ENCODE measurements at regions not wholly inside any gene's neighbourhood (a gene's known extent, or its start where the extent isn't known, plus 50 kb on each side); places are given as distances from the start of the nearest gene placed in this dataset.

DNA sequence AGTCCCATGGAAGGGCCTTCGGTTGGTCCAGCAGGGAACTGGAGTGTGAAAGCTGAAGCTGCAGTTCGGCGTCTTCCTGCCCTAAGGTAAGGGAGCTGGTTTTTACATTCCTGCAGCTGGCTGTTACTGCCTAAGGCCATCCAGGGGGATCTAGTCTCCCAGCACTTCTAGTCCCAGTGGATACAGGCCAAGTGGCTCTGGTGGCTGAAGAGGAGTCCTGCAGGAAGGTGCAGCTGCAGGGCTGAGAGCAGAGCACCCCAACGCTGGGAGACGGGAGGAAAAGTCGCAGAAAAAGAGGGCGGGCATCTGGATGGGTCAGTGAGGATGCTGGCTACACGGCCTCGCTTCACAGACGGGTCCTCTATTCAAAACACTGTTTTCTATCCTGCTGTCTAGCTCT lies 225.0 kb upstream of the HS6ST1 start:
- DNase-seq, result no peak

DNA sequence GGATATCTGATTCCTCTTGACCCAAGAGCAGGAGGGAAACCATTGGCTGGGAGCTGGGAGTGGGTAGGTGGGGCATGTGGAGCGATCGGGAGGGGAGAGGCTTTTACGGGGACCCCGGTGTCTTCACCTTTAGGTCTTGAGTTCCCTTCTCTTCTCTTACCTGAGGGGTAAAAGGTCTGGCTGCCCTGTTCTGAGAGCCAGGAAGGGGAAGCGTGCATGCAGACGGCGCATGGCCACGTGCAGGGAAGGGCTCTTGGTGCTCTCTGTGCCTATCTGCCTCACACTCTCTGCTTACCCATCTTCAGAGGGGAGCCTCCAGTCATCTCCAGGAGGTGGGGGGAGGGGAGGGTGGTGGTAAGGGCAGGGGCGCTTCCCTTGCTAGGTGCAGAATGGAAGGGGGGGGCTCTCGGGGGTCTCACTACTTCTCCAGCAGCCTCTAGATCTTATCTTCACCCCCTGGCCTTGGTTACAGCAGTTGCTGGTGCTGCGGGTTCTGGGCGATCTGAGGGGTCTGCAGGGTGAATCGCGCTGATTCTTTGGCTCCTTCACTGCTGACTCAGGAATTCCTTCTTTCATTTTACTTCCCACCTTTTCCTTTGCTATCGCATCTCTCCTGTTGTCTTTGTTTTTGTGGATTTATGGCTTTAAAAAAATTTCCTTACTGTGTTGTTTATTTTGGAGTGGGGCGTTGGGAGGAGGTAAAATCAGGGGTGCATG lies 225.8 kb upstream of the HS6ST1 start:
- DNase-seq, result no peak

DNA sequence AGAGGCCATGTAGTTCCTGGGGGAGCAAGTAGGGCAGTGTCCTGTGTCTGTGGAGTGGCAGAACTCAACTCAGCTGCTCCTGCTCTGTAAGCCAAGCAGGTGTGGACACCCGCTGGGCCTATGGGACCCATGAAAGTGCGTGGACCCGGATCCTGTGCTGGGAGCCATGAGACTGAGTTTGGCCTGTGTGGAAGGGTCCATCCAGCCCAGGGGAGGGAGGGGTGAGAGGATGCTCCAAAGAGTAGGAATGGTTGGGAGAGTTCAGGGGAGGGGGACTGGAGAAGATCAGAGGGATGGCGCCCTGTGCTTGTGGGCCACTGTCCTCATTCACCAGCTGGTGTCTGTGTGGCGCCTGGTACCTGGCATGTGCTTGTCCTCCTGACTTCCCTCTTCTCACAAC lies 226.4 kb upstream of the HS6ST1 start:
- no peak for DNase-seq

DNA sequence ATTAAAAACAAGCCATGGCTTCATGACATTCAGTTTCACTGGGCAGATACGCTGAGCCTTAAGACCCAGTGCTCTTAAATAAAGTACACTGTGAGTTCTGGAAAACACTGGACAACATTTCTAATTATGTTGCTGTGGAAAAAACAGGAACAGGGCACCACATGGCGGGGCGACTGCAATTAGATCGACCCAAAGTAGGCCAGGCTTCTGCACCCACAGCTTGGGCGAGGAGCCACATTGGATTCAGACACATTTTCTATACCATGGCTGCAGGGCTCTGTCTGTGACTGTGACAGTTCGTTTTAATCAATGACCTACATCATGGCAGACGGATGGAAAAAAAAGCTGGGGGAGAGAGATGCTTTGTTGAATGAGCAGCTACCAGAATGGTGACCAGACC lies 227.2 kb upstream of the HS6ST1 start:
- no peak for DNase-seq

DNA sequence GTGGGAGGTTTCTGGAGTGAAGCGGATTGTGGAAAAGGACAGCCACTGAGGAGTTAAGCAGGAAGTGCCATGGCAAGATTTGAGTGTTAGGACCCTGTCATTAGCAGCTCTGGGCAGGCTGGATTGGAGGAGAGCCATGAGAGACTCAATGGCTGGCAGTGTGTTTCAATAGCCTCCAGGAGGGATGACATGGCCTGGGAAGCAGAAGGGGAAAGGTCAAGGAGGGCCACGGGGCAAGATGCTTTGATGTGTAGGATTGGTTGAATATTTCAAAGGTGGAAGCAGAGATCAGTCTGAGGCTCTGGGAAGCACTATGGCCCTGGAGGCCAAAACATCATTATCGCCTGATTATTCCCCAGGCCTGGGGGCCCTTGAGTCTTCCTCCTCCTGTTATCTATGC lies 229.0 kb upstream of the HS6ST1 start:
- no peak for DNase-seq

DNA sequence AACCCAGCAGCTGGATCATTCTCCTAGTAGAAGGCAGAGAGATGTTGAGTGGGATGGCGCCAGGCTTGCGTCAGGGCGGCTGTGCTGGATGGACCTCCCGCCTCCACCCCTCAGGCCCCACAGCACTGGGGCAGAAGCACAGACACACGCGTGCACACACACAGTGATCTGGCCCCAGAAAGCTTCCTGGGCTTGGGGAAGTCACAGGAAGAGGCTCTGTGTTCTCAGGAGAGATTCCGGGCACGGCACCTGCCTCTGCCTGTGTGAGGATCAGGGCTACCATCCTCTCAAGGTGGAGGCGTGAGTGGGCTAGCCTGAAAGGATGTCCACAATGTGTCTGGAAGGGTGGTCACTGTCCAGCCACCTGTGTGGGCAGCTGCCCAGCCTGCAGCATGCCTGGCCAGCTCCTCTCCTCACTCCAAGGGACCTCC lies 229.8 kb upstream of the HS6ST1 start:
- no peak for DNase-seq

DNA sequence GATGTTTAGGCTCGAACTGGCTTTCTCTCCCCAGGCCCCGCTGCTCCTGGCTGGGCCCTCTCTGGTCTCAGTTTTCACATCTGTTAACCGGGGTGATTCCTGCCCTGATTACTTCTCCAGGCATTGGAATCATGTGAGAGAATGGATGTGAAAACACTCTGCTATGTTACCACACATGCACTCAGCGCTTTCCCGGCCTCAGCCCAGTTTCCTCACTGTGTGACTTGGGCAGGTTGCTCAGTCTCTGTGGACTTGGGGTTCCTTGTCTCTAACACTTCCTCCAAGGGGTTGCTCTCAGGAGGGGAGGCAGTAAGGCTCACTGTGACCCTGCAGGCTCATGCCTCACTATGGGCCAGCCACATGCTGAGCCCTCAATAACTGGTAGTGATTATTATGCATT lies 230.4 kb upstream of the HS6ST1 start:
- no peak for DNase-seq

DNA sequence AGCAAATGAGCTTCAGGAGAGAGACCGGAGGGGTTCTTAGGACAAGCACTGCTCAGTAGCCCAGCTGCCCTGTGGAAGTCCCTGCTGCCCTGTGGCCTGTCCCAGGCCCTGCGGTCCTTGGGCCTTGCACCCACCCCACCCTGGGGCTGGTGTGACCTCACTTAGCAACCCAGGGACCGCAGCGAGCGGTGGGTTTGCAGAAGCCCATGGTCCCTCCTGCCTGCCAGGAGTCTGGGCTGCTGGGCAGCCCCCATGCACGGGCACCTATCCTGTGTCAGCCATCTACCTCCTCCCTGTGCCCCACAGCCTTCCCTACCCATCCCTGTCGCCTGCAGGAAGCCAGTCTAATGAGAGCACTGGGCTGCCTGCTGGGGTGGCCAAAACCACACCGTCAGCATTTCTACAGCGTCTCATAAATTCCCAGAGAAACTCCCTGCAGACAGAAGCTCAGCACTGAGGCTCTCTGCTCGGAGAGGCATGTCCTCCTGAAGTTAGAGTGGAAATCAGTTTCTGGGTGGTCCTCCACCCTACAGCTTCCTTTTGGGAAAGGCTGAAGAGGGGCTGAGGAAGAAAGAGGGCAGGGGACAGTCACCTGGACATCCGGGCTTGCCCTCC lies 231.1 kb upstream of the HS6ST1 start:
- DNase-seq, result no peak

DNA sequence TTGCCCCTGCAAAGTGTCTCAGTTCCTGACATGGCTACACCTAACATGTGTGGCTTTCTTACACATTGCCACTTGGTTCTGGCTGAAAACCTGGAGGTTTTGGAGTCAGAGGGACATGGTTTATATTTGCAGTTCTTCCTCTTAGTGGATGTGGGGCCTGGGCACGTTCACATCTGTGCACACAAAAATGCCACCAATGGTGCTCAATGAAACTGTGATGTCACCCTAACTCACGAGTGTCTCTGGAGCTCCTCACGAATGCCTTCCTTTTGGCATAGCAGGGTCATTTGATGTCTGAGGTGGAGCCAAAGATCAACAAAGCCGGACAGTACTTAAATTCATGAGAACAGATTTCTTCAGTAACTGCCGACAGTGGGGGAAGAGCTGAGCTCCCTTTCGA lies 231.7 kb upstream of the HS6ST1 start:
- no peak for DNase-seq

DNA sequence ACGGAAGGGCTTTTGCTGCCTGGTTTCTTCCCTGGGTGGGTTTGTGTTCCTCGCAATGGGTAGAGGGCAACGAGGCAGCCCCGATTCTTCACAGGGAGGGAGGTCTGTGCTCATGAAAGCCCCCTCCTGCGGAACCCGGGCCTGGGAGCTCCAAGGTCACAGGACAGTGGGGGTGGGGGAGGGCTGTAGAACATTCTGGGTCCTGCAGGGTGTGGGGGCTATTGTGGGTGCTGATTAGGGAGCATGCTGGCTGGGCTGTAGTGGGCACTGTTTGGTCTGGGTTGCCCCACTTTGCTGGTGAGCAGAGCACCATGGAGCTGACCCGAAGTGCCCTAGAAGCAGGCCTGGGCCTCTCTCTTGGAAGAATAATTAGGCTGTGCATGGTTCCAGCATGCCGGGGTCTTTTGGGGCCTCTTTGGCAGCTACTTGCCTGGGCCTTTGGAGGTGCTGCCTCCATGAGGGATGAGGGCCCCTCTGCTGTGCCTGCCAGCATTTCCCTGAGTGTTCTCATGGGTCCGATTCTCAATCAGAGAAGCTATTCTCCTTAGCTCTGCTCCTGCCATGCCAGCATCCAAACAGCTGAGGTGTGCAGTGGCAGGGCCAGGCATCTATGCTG lies 232.2 kb upstream of the HS6ST1 start:
- no peak for DNase-seq

DNA sequence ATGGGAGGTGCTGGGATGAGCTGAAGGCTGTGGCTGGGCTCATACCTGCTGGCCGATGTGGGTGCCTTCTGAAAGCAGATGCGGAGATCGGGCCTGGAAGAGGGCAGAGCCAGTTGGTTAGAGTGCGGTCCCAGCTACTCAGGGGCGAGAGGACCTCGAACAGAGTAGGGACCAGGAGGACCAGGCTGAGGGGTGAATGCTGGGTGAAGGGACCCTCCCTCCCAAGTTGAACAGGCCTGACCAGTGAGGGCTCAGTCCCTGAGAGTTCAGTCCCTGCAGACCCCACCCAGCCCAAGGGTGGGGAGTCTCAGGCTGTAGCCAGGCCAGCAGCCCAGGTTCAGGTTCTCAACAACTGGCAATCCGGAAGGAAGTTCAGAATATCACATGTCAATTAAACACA lies 232.8 kb upstream of the HS6ST1 start:
- DNase-seq, result no peak

DNA sequence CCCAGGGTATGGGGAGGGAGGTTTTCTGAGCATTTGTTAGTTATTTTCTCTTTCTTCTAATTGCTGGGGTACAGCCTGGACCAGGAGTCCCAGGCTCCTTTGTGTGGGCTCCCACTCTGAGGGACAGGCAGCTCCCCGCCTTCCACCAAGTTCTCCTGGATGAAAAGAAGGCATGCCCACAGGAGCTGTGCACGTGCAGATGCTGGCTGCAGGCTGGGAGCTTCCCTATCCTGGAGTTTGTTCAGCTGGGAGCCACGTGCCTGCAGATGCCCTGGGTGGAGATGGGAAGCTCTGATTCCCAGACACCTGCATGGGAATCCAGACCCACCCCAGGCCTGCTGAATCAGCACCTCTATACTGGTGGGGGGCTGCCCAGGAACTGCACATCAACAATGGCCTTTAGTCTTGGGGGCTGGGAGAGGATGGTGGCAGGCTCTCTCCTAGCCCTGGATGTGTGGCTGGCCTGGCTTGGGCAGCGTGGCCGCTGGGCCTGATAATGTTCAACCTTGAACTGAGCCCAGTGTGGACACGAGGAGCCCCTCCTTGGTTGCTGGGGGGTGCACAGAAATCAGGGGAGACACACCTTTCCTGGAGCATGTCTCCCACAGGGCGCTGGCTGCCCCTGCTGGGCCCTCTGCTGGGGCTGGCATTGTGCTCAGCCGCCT lies 233.6 kb upstream of the HS6ST1 start:
- DNase-seq, result no peak

DNA sequence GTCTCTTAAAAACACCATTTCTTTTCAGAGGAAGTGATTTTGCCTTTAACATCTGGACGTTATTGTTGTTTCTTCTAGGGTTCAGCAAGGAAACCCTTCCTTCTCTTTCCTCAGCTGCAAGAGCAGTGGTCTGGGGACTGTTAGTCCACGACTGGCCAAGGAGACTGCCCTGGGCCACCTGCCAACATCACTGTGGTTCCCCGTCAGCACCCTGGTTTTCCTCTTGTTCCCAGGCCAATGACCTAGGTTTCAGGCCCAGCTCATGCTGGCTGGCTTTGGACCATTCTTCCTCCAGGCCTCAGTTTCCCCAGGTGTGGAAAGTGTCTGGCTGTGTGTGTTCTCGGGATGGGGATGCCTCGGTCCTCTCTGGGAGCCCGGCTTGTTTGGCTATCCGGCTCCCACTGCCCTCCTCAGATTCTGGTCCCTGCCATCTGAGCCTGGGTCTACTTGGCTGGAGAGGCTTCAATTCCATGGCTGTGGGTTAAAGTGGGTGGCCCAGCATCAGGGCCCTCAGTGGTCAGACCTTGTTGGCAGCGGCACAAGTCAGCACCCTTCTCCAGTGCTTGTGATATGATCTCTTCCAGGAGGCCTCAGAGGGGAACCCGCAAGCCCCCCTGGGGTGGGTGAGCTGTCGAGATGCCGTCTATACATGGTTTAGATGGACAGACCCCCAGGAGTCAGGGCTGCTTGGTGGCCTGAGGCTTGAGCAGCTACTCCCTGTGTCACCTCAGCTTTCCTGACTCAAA lies 234.3 kb upstream of the HS6ST1 start:
- DNase-seq, result no peak

DNA sequence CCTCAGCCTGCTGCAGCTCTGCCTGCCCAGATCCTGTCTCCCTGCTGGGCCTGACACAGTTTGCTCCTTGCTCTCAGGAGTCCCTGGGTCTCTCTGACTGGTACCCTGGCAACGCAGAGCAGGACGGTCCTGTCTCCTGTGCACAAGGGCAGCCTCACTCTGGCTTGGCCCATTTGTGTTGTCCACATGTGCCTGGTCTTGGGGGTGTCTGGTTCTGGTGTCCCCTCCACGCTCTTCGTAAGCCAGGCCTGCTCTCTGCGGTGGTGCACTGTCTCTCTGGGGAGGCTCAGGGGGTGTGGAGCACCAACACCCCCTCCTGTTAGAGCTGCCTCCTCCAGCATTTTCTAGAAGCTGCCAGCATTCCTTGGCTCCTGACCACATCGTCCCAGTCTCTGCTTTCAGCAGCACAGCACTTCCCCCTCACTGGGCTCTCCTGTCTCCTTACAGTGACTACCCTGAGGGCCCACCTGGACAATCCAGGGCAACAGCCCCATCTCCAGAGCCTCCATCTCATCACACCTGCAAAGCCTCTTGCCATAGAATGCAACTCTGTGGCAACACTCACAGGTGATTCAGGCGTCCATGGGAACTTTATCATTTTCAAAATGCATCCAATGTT lies 235.6 kb upstream of the HS6ST1 start:
- no peak for DNase-seq

DNA sequence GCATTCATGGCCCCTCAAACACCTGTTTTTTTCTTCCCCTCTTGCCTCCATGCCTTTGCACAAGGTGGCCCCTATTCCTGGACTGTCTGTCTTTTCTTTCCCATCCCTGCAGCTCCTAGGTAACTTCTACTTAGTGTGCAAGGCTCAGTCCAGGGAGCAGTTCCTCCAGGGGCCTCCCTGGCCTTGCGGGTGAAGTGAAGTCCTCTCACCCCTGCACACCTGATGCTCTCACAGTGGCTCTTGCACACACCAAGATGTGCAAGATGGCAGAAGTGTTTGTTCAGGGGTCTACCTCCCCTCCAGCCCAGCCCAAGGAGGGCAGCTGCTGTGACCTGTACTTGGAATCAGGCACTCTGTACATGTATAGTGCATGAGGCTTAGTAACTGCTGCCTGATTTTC lies 236.8 kb upstream of the HS6ST1 start:
- DNase-seq, result no peak

DNA sequence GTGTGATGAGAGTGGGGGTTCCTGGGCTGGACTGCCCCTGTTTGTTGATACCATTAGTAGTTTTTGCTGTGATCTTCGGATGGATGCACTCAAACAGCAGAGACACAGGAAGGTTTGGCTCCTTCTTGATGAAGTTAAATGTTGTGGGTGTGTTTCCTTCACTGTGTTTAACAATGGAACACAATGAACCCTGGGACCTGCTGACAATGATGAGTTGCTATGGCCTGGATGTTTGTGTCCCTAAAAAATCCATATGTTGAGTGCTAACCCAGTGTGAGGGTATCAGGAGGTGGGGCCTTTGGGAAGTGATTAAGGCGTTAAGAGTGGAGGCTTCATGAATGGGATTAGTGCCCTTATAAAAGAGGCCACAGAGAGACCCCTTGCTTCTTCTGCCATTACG lies 237.4 kb upstream of the HS6ST1 start:
- no peak for DNase-seq

DNA sequence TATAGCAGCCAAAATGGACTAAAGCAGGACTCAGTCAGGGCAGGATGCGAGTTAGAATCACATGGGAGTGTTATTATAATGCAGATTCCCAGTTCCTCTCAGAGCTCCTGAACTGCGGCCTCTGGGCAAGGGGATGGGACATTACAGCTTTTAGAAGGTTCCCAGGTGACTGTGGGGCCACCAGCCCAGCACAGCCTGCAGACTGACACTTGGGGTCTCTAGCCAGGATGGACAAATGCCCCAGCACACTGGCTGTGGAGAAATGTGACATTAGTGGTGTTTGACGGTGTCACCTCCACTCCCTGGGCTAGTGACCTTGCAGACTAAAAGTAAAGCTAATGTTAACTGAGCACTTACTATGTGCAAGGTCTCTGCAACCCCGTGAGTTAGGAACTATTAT lies 238.0 kb upstream of the HS6ST1 start:
- no peak for DNase-seq

DNA sequence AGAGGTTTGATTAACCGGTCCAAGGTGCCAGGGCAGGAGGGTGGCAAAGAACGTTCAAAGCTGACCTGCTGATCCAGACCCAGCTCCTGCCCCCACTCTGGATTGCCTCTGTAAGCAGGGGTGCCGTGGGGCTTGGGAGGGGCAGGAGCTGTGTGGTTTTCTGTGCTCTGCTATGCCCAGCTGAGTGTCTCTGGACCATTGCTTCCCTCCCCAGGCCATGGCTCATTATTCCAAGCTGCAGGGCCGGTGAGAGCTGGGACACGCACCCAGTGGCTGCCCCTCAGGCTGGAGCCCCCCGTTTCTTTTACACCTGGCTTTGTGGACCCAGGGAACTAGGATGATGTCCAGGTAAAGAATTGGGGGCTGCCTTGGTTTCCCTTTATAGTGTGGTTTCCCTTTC lies 238.4 kb upstream of the HS6ST1 start:
- DNase-seq, result no peak

DNA sequence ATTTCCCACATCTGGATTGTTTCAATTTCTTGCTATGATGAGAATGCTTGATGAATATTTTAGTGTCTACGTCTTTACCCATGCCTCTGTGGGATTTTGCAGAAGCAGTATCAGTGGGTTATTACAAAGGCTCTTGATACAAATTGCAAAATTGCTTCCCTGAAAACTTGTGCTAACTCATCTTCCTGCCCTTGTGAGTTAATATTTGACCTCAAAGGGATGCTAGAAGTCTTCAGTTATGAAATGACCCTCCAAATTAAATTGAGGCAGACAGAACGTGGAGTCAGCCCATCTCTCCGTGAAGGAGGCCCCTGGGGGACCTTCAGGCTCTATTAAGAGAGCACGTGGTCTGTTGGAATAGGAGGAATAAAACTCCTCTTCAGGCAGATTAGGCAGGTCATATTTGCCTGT lies 239.2 kb upstream of the HS6ST1 start:
- DNase-seq, result no peak

DNA sequence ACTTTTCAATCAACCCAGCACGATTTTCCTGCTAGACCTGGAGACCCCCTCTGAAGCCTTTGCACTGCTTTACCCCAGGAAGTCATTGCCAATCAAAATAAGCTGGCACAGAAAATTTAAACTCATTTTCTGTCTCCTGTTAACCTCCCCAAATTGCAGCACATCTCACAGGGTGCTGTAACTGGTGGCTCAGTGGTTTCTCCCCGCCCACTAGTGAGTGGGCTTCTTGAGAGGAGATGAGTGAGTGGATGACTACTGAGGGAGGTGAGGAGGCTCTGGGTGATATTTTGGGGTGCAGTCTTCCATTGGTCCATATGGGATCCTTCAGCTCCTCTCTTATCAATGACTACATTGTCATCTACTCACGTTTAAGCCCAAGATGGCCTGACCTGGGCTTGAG lies 239.8 kb upstream of the HS6ST1 start:
- DNase-seq, result no peak

DNA sequence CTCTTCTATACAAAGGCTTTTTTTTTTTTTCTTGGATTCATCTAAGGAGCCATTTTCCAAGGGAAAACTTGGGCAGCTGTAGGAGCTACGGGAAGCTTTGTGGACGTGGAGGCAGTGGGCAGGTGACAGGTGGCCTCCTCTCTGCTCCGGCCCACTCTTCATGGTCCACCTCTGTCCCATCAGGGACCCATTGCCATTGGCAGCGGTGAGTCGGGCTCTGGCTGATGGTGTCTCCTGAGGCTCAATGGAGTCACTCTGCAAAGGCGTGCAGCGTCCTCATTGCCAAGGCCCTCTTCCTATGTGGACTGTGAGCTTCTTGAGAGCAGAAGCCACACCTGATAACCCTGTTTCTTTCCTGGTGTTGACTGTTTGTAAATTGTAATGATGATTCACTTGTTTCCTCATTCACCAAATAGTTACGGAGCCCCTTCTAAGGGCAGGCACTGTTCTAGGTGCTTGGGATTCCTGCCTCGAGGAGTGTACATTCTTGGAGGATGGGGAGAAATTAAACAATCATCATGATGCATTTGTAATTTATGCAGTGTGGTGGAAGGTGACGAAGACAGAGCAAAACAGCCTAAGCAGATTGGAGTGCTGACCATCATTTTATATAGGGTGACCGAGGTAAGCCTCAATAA lies 240.3 kb upstream of the HS6ST1 start:
- DNase-seq, result no peak

All from bone marrow (tissue), 2 donors.